CD4-positive, alpha-beta T cell treated with Interferon alpha-2 for 1 hour (primary cell): ENCODE measurements at regions not wholly inside any gene's neighbourhood (a gene's known extent, or its start where the extent isn't known, plus 50 kb on each side); places are given as distances from the start of the nearest gene placed in this dataset.
"Not testable (repeated sequence)": the region's sequence is repeated elsewhere in the genome, so short reads cannot be mapped to it uniquely, and the experiment has no call there.

Experiments used
- DNase-seq, 2 donors: peaks; one replicate each; pipeline ENCODE4 v3.0.0-alpha.2; 2020 to 2022

GRCh38 chr20:58033026-58033536 lies 195.4 kb downstream of the ANKRD60 start:
- DNase-seq = no peak

GRCh38 chr20:58032599-58032998 lies 195.9 kb downstream of the ANKRD60 start:
- DNase-seq = no peak

- DNase-seq = not testable (repeated sequence)
Measured at GRCh38 chr20:58031350-58031749, 197.1 kb downstream of the ANKRD60 start.

GRCh38 chr20:58028123-58028522 lies 200.3 kb downstream of the ANKRD60 start:
- no peak for DNase-seq

GRCh38 chr20:58026361-58026760 lies 202.1 kb downstream of the ANKRD60 start:
- DNase-seq = no peak

- no peak for DNase-seq
Measured at GRCh38 chr20:58025233-58025632, 203.2 kb downstream of the ANKRD60 start.

GRCh38 chr20:58024241-58024721 lies 204.2 kb downstream of the ANKRD60 start:
- DNase-seq = no peak

GRCh38 chr20:58023781-58024180 lies 204.7 kb downstream of the ANKRD60 start:
- no peak for DNase-seq

- DNase-seq = no peak
Measured at GRCh38 chr20:58023346-58023745, 205.1 kb downstream of the ANKRD60 start.

- DNase-seq = no peak
Measured at GRCh38 chr20:58022711-58023110, 205.7 kb downstream of the ANKRD60 start.

GRCh38 chr20:58021481-58021880 lies 207.0 kb downstream of the ANKRD60 start:
- no peak for DNase-seq

GRCh38 chr20:58020656-58021454 lies 207.6 kb downstream of the ANKRD60 start:
- DNase-seq = no peak

GRCh38 chr20:58019850-58020625 lies 208.4 kb downstream of the ANKRD60 start:
- DNase-seq = no peak

GRCh38 chr20:58019027-58019849 lies 209.2 kb downstream of the ANKRD60 start:
- DNase-seq = no peak

- DNase-seq = no peak
Measured at GRCh38 chr20:58018590-58018989, 209.9 kb downstream of the ANKRD60 start.

- DNase-seq = no peak
Measured at GRCh38 chr20:58017970-58018530, 210.4 kb downstream of the ANKRD60 start.

GRCh38 chr20:58017231-58017969 lies 211.1 kb downstream of the ANKRD60 start:
- DNase-seq = no peak

- no peak for DNase-seq
Measured at GRCh38 chr20:58016779-58017178, 211.7 kb downstream of the ANKRD60 start.

- peak in 1 of 2 donors; percentile 39 for DNase-seq
Measured at GRCh38 chr20:58014628-58015315, 213.7 kb downstream of the ANKRD60 start.

GRCh38 chr20:58012731-58013510 lies 215.5 kb downstream of the ANKRD60 start:
- DNase-seq = no peak
